IMR-90 (cell line): ENCODE measurements at regions not wholly inside any gene's neighbourhood (a gene's known extent, or its start where the extent isn't known, plus 50 kb on each side); places are given as distances from the start of the nearest gene placed in this dataset.

Experiments
- ATAC-seq: fragments of 200-7000 bp; cut with Tn5 transposase; 2 replicates; pipeline ENCODE4 v1.9.1; 2020; ENCODE audit warnings: low read depth, mild to moderate bottlenecking, moderate library complexity
- BruUV-seq: library from RNA; stranded (reverse); fragments of 400-500 nt; replicated peaks from 2 replicates; lab custom pipeline; 2021; lab: Mats Ljungman, UMichigan
- CTCF ChIA-PET: fragments of 300-600 bp; formaldehyde crosslinking; extraction: SDS; loops from one replicate; lab custom pipeline; 2021; ENCODE audit warnings: antibody characterized with exemption; lab: Yijun Ruan, JAX
- POLR2A ChIA-PET: fragments of 300-600 bp; sonication (Branson Sonifier 250); formaldehyde crosslinking; loops from one replicate; lab custom pipeline; 2022; ENCODE audit warnings: antibody characterized with exemption; ENCODE audit not compliant: unreplicated experiment; lab: Charles Lee
- DNase-seq: peaks from one replicate; pipeline ENCODE4 v3.0.0; 2013
- H2AFZ ChIP-seq: replicated peaks from 2 replicates; pipeline ENCODE3; 2013; ENCODE audit warnings: low read length, mild to moderate bottlenecking; ENCODE audit not compliant: poor library complexity
- H2AK5ac ChIP-seq: 2 replicates; pipeline ENCODE4 v1.6.1; 2013; ENCODE audit warnings: low read depth, low read length, inconsistent platforms
- H2AK9ac ChIP-seq: replicated peaks from 2 replicates; pipeline ENCODE3; 2013; ENCODE audit warnings: mild to moderate bottlenecking, low read depth, low read length, moderate library complexity; ENCODE audit not compliant: poor library complexity
- H2BK120ac ChIP-seq: 2 replicates; pipeline ENCODE4 v1.6.1; 2013; ENCODE audit warnings: low read depth, low read length, inconsistent platforms
- H2BK15ac ChIP-seq: 3 replicates; pipeline ENCODE4 v1.6.1; 2013; ENCODE audit warnings: low read depth, low read length, inconsistent platforms
- H2BK20ac ChIP-seq: 2 replicates; pipeline ENCODE4 v1.6.1; 2013; ENCODE audit warnings: low read depth, mild to moderate bottlenecking, inconsistent platforms, low read length, moderate library complexity
- H2BK5ac ChIP-seq: 2 replicates; pipeline ENCODE4 v1.6.1; 2013; ENCODE audit warnings: mild to moderate bottlenecking, low read depth, low read length, inconsistent platforms; ENCODE audit not compliant: poor library complexity, severe bottlenecking
- H3K14ac ChIP-seq: replicated peaks from 2 replicates; pipeline ENCODE4 v1.6.1; 2013; ENCODE audit warnings: low read depth, low read length, inconsistent platforms
- H3K18ac ChIP-seq: 2 replicates; pipeline ENCODE4 v1.6.1; 2013; ENCODE audit warnings: low read depth, low read length, control low read depth
- H3K23ac ChIP-seq: 2 replicates; pipeline ENCODE4 v1.6.1; 2013; ENCODE audit warnings: low read depth, low read length, inconsistent platforms
- H3K27ac ChIP-seq: 2 replicates; pipeline ENCODE4 v1.5.1; 2013; ENCODE audit warnings: mild to moderate bottlenecking, control low read depth, low read length; ENCODE audit not compliant: insufficient read depth
- H3K27me3 ChIP-seq: 2 replicates; pipeline ENCODE4 v1.6.1; 2013; ENCODE audit warnings: low read length; ENCODE audit not compliant: control insufficient read depth, insufficient read depth
- H3K36me3 ChIP-seq: 2 replicates; pipeline ENCODE4 v1.6.1; 2013; ENCODE audit warnings: low read length, mixed read lengths; ENCODE audit not compliant: control insufficient read depth, insufficient read depth
- H3K4ac ChIP-seq: 2 replicates; pipeline ENCODE4 v1.6.1; 2013; ENCODE audit warnings: low read depth, low read length, inconsistent platforms
- H3K4me1 ChIP-seq: 2 replicates; pipeline ENCODE4 v1.6.1; 2013; ENCODE audit warnings: low read length, mixed read lengths; ENCODE audit not compliant: control insufficient read depth, insufficient read depth
- H3K4me2 ChIP-seq: 2 replicates; pipeline ENCODE4 v1.6.1; 2013; ENCODE audit warnings: low read depth, mild to moderate bottlenecking, control low read depth, low read length, moderate library complexity
- H3K4me3 ChIP-seq: 2 replicates; pipeline ENCODE4 v1.5.1; 2013; ENCODE audit warnings: low read depth, mild to moderate bottlenecking, control low read depth, low read length, moderate library complexity; ENCODE audit not compliant: insufficient read depth
- H3K56ac ChIP-seq: 2 replicates; pipeline ENCODE4 v1.6.1; 2013; ENCODE audit warnings: low read length, inconsistent platforms; ENCODE audit not compliant: insufficient read depth; ENCODE audit errors: extremely low read depth
- H3K79me1 ChIP-seq, 2 experiments: 2 replicates each; pipeline ENCODE4 v1.6.1; 2013; ENCODE audit warnings: low read length in 2 of 2, inconsistent platforms in 1 of 2, low read depth in 1 of 2
- H3K9ac ChIP-seq: 2 replicates; pipeline ENCODE4 v1.6.1; 2013; ENCODE audit warnings: low read depth, low read length, control low read depth
- H3K9me1 ChIP-seq: 2 replicates; pipeline ENCODE4 v1.6.1; 2013; ENCODE audit warnings: low read length, inconsistent platforms; ENCODE audit not compliant: insufficient read depth
- H3K9me3 ChIP-seq: 2 replicates; pipeline ENCODE4 v1.6.1; 2013; ENCODE audit warnings: low read length; ENCODE audit not compliant: control insufficient read depth, insufficient read depth
- H4K20me1 ChIP-seq: 2 replicates; pipeline ENCODE4 v1.6.1; 2013; ENCODE audit warnings: low read length, inconsistent platforms; ENCODE audit not compliant: insufficient read depth
- H4K5ac ChIP-seq: 2 replicates; pipeline ENCODE4 v1.6.1; 2013; ENCODE audit warnings: mild to moderate bottlenecking, low read depth, low read length, control low read depth
- H4K8ac ChIP-seq, 2 experiments: 2 replicates each; pipeline ENCODE4 v1.6.1; 2013; ENCODE audit warnings: low read depth in 2 of 2, low read length in 2 of 2, control low read depth in 1 of 2, inconsistent platforms in 1 of 2
- H4K91ac ChIP-seq: 2 replicates; pipeline ENCODE4 v1.6.1; 2013; ENCODE audit warnings: low read depth, low read length, inconsistent platforms; ENCODE audit not compliant: insufficient read depth
- BHLHE40 ChIP-seq: fragments of 150-350 bp; IDR thresholded peaks from 2 replicates; pipeline ENCODE4 v1.6.1; 2016; ENCODE audit warnings: mild to moderate bottlenecking, low read depth, low read length
- CEBPB ChIP-seq: IDR thresholded peaks from 2 replicates; pipeline ENCODE4 v1.6.1; 2012; ENCODE audit warnings: low read depth, low read length, improper control_type of control experiment
- CHD1 ChIP-seq: IDR thresholded peaks from 2 replicates; pipeline ENCODE4 v1.6.1; 2012; ENCODE audit warnings: low read depth, low read length, improper control_type of control experiment
- ELK1 ChIP-seq: fragments of 150-350 bp; IDR thresholded peaks from 2 replicates; pipeline ENCODE4 v1.6.1; 2016; ENCODE audit warnings: low read depth, mild to moderate bottlenecking, low read length, moderate library complexity, borderline replicate concordance
- MAZ ChIP-seq: IDR thresholded peaks from 2 replicates; pipeline ENCODE4 v1.6.1; 2012; ENCODE audit warnings: low read depth, mild to moderate bottlenecking, low read length, improper control_type of control experiment, moderate library complexity, borderline replicate concordance
- NFE2L2 ChIP-seq: fragments of 150-350 bp; IDR thresholded peaks from 2 replicates; pipeline ENCODE4 v1.6.1; 2016; ENCODE audit warnings: low read depth, mild to moderate bottlenecking, low read length
- POLR2A ChIP-seq: IDR thresholded peaks from 2 replicates; pipeline ENCODE4 v1.6.1; 2012; ENCODE audit warnings: mild to moderate bottlenecking, low read depth, low read length
- RFX5 ChIP-seq: IDR thresholded peaks from 2 replicates; pipeline ENCODE4 v1.8.0; 2012; ENCODE audit warnings: low read depth, mild to moderate bottlenecking, low read length, moderate library complexity
- SMC3 ChIP-seq: fragments of 150-350 bp; IDR thresholded peaks from 2 replicates; pipeline ENCODE4 v1.6.1; 2016; ENCODE audit warnings: low read depth, mild to moderate bottlenecking, antibody characterized with exemption, low read length, moderate library complexity
- WGBS, 2 experiments: methylation state at CpG; one replicate each; pipeline versions ENCODE4 v1.1.5 to v1.1.7; 2013; ENCODE audit warnings: missing lambda C conversion rate in 2 of 2; ENCODE audit not compliant: insufficient read length in 1 of 2; ENCODE audit errors: extremely low coverage in 2 of 2; 5-methylcytosine and 5-hydroxymethylcytosine counted together
- dilution Hi-C: fragments of 300-500 bp; cut with HindIII; formaldehyde crosslinking; loops from one replicate; pipeline ENCODE4 v1.14.3; 2018; ENCODE audit warnings: low sequenced_read_pairs; ENCODE audit not compliant: unreplicated experiment
- in situ Hi-C: fragments of 300-500 bp; cut with MboI; formaldehyde crosslinking; loops from 3 replicates; pipeline ENCODE4 v1.14.3; 2019; ENCODE audit warnings: low sequenced_read_pairs, inconsistent platforms, mixed read lengths
- intact Hi-C: fragments of 100-400 bp; cut with micrococcal nuclease; formaldehyde crosslinking; loops from 2 replicates; pipeline ENCODE4 v1.10.0; 2022
- TF ChIP-seq, protein P1 (sequence below): fragments of 150-350 bp; IDR thresholded peaks from 2 replicates; pipeline ENCODE4 v1.6.1; 2017; ENCODE audit warnings: mild to moderate bottlenecking, antibody characterized with exemption, low read length, low read depth

GRCh38 chr9:115481769-115482168 lies 363.8 kb upstream of the TNC start:
- no peak overlapping the region for H2BK5ac ChIP-seq
- ATAC-seq (no peak), DNase-seq (no peak)
- no peak overlapping the region for H3K4ac ChIP-seq
- H2AK9ac ChIP-seq = no peak overlapping the region
- WGBS, 2 experiments = no CpG with 5 or more reads among the region's 2 CpGs
- H3K4me1 ChIP-seq = peaks cover 3% of the 10 kb centered on the region; the same call in 1 of the 2 replicates
- intact Hi-C loops (no loop called here), dilution Hi-C loops (no loop called here), in situ Hi-C loops (no loop called here)
- no peak overlapping the region for H3K27ac ChIP-seq
- no TSS peak for BruUV-seq
- H3K23ac ChIP-seq = no peak overlapping the region
- H3K4me2 ChIP-seq = no peak overlapping the region
- H3K27me3 ChIP-seq = no peaks in the 10 kb centered on the region
- H3K9ac ChIP-seq = no peak overlapping the region
- H4K8ac ChIP-seq = no peak overlapping the region
- no peaks in the 10 kb centered on the region for H4K20me1 ChIP-seq
- H2BK120ac ChIP-seq = no peak overlapping the region
- no peak overlapping the region for H2AK5ac ChIP-seq
- H3K56ac ChIP-seq = no peak overlapping the region
- H4K91ac ChIP-seq = no peak overlapping the region
- no peaks in the 10 kb centered on the region for H3K36me3 ChIP-seq
- no peaks in the 10 kb centered on the region; the same call in 1 of the 2 replicates for H3K9me1 ChIP-seq
- ChIA-PET POLR2A (no interaction called here), CTCF (interaction anchor here (1.2 kb wide), 1 partner anchor 10 kb away, joined by 3 read pairs; no protein-coding TSS in a partner anchor)
- TF ChIP-seq BHLHE40 = no peak
- TF ChIP-seq CHD1 = no peak
- no peak for TF ChIP-seq ELK1
- TF ChIP-seq, protein P1, sequence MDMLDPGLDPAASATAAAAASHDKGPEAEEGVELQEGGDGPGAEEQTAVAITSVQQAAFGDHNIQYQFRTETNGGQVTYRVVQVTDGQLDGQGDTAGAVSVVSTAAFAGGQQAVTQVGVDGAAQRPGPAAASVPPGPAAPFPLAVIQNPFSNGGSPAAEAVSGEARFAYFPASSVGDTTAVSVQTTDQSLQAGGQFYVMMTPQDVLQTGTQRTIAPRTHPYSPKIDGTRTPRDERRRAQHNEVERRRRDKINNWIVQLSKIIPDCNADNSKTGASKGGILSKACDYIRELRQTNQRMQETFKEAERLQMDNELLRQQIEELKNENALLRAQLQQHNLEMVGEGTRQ = no peak
- no peak for TF ChIP-seq CEBPB
- TF ChIP-seq POLR2A = no peak
- TF ChIP-seq NFE2L2 = no peak
- TF ChIP-seq RFX5 = no peak
- no peak for TF ChIP-seq MAZ
- TF ChIP-seq SMC3 = no peak
- no peak overlapping the region; the same call in 1 of the 2 replicates for H3K18ac ChIP-seq
- no peak overlapping the region for H4K5ac ChIP-seq
- H3K4me3 ChIP-seq = no peak overlapping the region
- H2AFZ ChIP-seq = no peak overlapping the region
- H2BK15ac ChIP-seq = no peak overlapping the region
- H2BK20ac ChIP-seq = no peak overlapping the region
- no peak overlapping the region for H3K14ac ChIP-seq
- no peaks in the 10 kb centered on the region for H3K9me3 ChIP-seq
- H3K79me1 ChIP-seq = no peaks in the 10 kb centered on the region
